NT2/D1 (cell line): ENCODE measurements at regions not wholly inside any gene's neighbourhood (a gene's known extent, or its start where the extent isn't known, plus 50 kb on each side); places are given as distances from the start of the nearest gene placed in this dataset.
"Not testable (repeated sequence)": the region's sequence is repeated elsewhere in the genome, so short reads cannot be mapped to it uniquely, and the experiment has no call there.

ENCODE experiments used
- SUZ12 ChIP-seq: IDR thresholded peaks from 2 replicates; pipeline ENCODE4 v1.6.1; 2011; ENCODE audit not compliant: insufficient read length, insufficient read depth; ENCODE audit errors: extremely low read depth
- ZNF274 ChIP-seq: IDR thresholded peaks from 2 replicates; pipeline ENCODE4 v1.6.1; 2011; ENCODE audit warnings: mild to moderate bottlenecking, low read depth, low read length

- not testable (repeated sequence) for TF ChIP-seq SUZ12, ZNF274
Observed at GRCh38 chr7:65656494-65657188, 216.2 kb upstream of the VKORC1L1 start.
